Tibial nerve (tissue), 4 donors: ENCODE measurements at regions not wholly inside any gene's neighbourhood (a gene's known extent, or its start where the extent isn't known, plus 50 kb on each side); places are given as distances from the start of the nearest gene placed in this dataset.
"Not testable (repeated sequence)": the region's sequence is repeated elsewhere in the genome, so short reads cannot be mapped to it uniquely, and the experiment has no call there.

ENCODE experiments used
- DNase-seq, 2 donors: peaks; one replicate each; pipeline ENCODE4 v3.0.0-alpha.2; 2019; ENCODE audit warnings: low spot score in 2 of 2
- H3K27ac ChIP-seq, 4 donors: fragments of 200-600 bp; sonication (generic) in 3 of 4; one replicate each; pipeline ENCODE4 v1.5.1; 2017 to 2019; ENCODE audit warnings: mild to moderate bottlenecking in 1 of 4
- H3K27me3 ChIP-seq, 2 donors: fragments of 200-600 bp; sonication (generic) in 1 of 2; one replicate each; pipeline versions ENCODE4 v1.5.1 to v1.6.0; 2017 to 2019
- H3K36me3 ChIP-seq, 3 donors: fragments of 200-600 bp; sonication (generic); one replicate each; pipeline ENCODE4 v1.5.1; 2018 to 2019
- H3K4me1 ChIP-seq, 4 donors: fragments of 200-600 bp; sonication (generic) in 3 of 4; one replicate each; pipeline ENCODE4 v1.5.1; 2017 to 2019
- H3K4me3 ChIP-seq, 4 donors: fragments of 200-600 bp; sonication (generic) in 3 of 4; one replicate each; pipeline ENCODE4 v1.5.1; 2017 to 2019; ENCODE audit warnings: mild to moderate bottlenecking in 1 of 4, moderate library complexity in 1 of 4
- H3K9me3 ChIP-seq, 4 donors: fragments of 200-600 bp; sonication (generic) in 3 of 4; one replicate each; pipeline ENCODE4 v1.5.1; 2017 to 2019
- CTCF ChIP-seq, 5 experiments: fragments of 200-600 bp in 3 of 5; fragments of 450-650 bp in 2 of 5; sonication (generic) in 3 of 5; IDR thresholded peaks; one replicate each; pipeline ENCODE4 v1.5.1; 2016 to 2019; ENCODE audit warnings: antibody characterized with exemption in 5 of 5, mild to moderate bottlenecking in 3 of 5, moderate library complexity in 2 of 5
- EP300 ChIP-seq, 2 donors: sonication (generic); formaldehyde crosslinking; IDR thresholded peaks; one replicate each; pipeline ENCODE4 v1.6.1; 2017; ENCODE audit warnings: antibody characterized with exemption in 2 of 2, mild to moderate bottlenecking in 1 of 2
- POLR2A ChIP-seq, 2 donors: fragments of 450-650 bp; IDR thresholded peaks; one replicate each; pipeline ENCODE4 v1.6.1; 2017; ENCODE audit warnings: antibody characterized with exemption in 2 of 2, mild to moderate bottlenecking in 2 of 2, moderate library complexity in 2 of 2
- WGBS, 2 donors: methylation state at CpG; one replicate each; pipeline ENCODE4 v1.1.5; 2018; 5-methylcytosine and 5-hydroxymethylcytosine counted together

DNA sequence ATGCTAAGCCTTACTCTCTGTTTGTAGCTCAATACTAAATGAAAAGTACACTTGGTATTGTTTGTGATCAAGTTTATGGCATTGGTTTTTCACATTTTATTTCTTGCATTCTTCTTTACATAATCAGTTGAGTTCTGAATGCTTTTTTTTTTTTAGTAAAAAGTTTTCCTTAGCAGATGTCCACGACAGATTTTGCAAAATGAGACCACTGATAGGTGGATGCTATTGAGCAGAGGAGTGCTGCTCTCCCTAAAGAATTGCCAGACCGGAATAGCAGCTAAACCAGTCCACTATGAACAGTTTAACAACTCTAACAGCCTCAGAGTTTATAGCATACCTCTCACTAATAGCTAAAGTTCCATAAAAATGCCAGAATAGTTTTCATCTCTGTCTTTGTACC is 225.1 kb upstream of the CACNA2D1 start:
- no peaks in the 10 kb centered on the region for H3K9me3 ChIP-seq
- H3K27ac ChIP-seq = no peak overlapping the region
- TF ChIP-seq CTCF (IDR thresholded peaks at IDR 0.05) (no peak), POLR2A (IDR thresholded peaks at IDR 0.05) (no peak), EP300 (IDR thresholded peaks at IDR 0.05) (no peak)
- no peaks in the 10 kb centered on the region for H3K4me1 ChIP-seq
- H3K36me3 ChIP-seq = no peaks in the 10 kb centered on the region
- 54 to 59% methylated on average over 2 of the region's 2 CpGs for WGBS, 2 donors
- no peaks in the 10 kb centered on the region for H3K27me3 ChIP-seq
- no peak for DNase-seq
- no peak overlapping the region for H3K4me3 ChIP-seq

DNA sequence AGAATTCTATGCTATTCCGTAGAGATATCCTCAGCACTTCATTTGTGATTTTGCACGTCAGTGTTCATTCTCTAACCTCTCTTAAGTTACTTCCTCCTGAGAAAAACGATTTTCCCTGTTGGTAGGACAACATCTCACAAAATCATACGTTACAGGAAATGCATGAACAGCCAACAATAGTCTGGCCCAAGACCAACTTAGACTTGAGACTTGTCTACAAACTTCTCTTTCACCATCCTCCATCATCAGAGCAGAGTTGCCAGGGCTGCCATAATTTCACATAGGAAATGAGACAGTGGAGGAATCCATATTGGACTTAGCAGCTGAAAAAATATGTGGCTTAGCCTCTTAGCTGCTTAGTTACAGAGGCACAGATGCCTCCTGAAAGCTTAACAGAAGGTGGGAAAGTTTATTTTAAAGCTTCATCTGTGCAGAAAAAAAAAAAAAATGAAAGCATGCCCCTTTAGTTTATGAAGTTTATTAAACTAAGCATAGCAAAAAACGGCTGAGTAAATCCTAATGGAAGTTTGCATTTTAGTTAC is 222.5 kb upstream of the CACNA2D1 start:
- 53 to 56% methylated on average over 5 of the region's 5 CpGs for WGBS, 2 donors
- no peak for TF ChIP-seq POLR2A (IDR thresholded peaks at IDR 0.05)
- no peak for TF ChIP-seq EP300 (IDR thresholded peaks at IDR 0.05)
- no peak for TF ChIP-seq CTCF (IDR thresholded peaks at IDR 0.05)
- Histone ChIP-seq H3K9me3 (no peaks in the 10 kb centered on the region), H3K4me3 (no peak overlapping the region), H3K27me3 (no peaks in the 10 kb centered on the region), H3K36me3 (no peaks in the 10 kb centered on the region), H3K4me1 (no peaks in the 10 kb centered on the region), H3K27ac (no peak overlapping the region)
- no peak for DNase-seq

DNA sequence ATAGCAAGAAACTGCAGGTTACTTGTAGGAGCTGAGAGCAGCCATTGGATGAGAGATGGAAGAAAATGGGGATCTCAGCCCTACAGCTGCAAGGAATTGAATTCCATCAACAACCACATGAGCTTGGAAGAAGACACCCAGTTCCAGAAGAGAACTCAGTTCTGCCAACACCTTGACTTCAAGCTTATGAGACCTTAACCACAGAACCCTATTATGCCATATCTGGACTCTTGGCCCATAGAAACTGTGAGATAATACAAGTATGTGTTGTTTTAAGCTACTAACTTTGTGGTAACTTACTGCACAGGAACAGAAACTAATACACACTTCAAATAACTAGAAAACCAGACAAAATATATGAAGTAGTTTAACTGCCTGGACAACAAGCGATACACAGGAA is 212.4 kb upstream of the CACNA2D1 start:
- Histone ChIP-seq H3K4me3 (no peak overlapping the region), H3K4me1 (no peaks in the 10 kb centered on the region), H3K27ac (no peak overlapping the region), H3K36me3 (no peaks in the 10 kb centered on the region), H3K9me3 (peaks cover 0 to 12% (median 1%) of the 10 kb centered on the region in 4 donors), H3K27me3 (no peaks in the 10 kb centered on the region)
- no peak for DNase-seq
- WGBS, 2 donors = 97 to 100% methylated on average over 1 of the region's 1 CpG
- TF ChIP-seq CTCF (IDR thresholded peaks at IDR 0.05) (no peak), POLR2A (IDR thresholded peaks at IDR 0.05) (no peak), EP300 (IDR thresholded peaks at IDR 0.05) (no peak)

DNA sequence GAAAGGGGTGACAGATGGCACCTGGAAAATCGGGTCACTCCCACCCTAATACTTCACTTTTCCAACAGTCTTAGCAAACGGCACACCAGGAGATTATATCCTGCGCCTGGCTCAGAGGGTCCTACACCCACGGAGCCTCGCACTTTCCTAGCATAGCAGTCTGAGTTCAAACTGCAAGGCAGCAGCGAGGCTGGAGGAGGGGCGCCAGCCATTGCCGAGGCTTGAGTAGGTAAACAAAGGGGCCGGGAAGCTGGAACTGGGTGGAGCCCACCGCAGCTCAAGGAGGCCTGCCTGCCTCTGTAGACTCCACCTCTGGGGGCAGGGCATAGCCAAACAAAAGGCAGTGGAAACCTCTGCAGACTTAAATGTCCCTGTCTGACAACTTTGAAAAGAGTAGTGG is 206.5 kb upstream of the CACNA2D1 start:
- not testable (repeated sequence) for H3K27me3 ChIP-seq
- 94% methylated on average over 10 of the region's 10 CpGs for WGBS, 2 donors

DNA sequence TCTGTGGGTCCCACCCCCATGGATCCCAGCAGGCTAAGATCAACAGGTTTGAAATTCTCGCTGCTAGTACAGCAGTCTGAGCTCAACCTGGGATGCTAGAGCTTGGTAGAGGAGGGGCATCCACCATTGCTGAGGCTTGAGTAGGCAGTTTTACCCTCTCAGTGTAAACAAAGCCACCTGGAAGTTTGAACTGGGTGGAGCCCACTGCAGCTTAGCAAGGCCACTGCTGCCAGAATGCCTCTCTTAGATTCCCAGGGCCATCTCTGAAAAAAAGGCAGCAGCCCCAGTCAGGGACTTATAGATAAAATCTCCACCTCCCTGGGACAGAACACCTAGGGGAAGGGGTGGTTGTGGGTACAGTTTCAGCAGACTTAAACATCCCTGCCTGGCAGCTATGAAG is 190.0 kb upstream of the CACNA2D1 start:
- 85% methylated on average over 1 of the region's 1 CpG; no CpG with 5 or more reads in 1 of the 2 donors for WGBS, 2 donors
- Histone ChIP-seq H3K4me3 (no peak overlapping the region), H3K4me1 (no peaks in the 10 kb centered on the region), H3K27ac (no peak overlapping the region), H3K36me3 (no peaks in the 10 kb centered on the region), H3K27me3 (no peaks in the 10 kb centered on the region), H3K9me3 (no peaks in the 10 kb centered on the region)
- TF ChIP-seq POLR2A (IDR thresholded peaks at IDR 0.05) (no peak), EP300 (IDR thresholded peaks at IDR 0.05) (no peak), CTCF (IDR thresholded peaks at IDR 0.05) (no peak)
- DNase-seq = no peak

More for the DNA sequence above, 206.5 kb upstream of the CACNA2D1 start:
- not testable (repeated sequence) for DNase-seq, H3K4me3 ChIP-seq, H3K4me1 ChIP-seq, H3K27ac ChIP-seq, H3K36me3 ChIP-seq
- H3K9me3 ChIP-seq = peaks cover 0 to 25% (median 1%) of the 10 kb centered on the region in 4 donors

GRCh38 chr7:82631998-82632397 is 188.4 kb upstream of the CACNA2D1 start:
- H3K36me3 ChIP-seq = no peaks in the 10 kb centered on the region
- no peak for TF ChIP-seq EP300 (IDR thresholded peaks at IDR 0.05)
- no peak for TF ChIP-seq CTCF (IDR thresholded peaks at IDR 0.05)
- no peak for TF ChIP-seq POLR2A (IDR thresholded peaks at IDR 0.05)
- WGBS, 2 donors = 52 to 58% methylated on average over 3 of the region's 3 CpGs
- H3K27ac ChIP-seq = no peak overlapping the region
- DNase-seq = no peak
- no peaks in the 10 kb centered on the region for H3K9me3 ChIP-seq
- no peaks in the 10 kb centered on the region for H3K4me1 ChIP-seq
- no peak overlapping the region for H3K4me3 ChIP-seq
- H3K27me3 ChIP-seq = no peaks in the 10 kb centered on the region
